Skeletal muscle tissue (tissue), 3 donors: ENCODE measurements at regions not wholly inside any gene's neighbourhood (a gene's known extent, or its start where the extent isn't known, plus 50 kb on each side); places are given as distances from the start of the nearest gene placed in this dataset.

Experiments
- H3K27ac ChIP-seq: one replicate; pipeline ENCODE4 v1.7.0; 2013; ENCODE audit warnings: mild to moderate bottlenecking, low read depth, low read length, inconsistent platforms
- H3K27me3 ChIP-seq, 3 donors: one replicate each; pipeline ENCODE4 v1.7.0; 2013; ENCODE audit warnings: low read length in 3 of 3; ENCODE audit not compliant: control insufficient read depth in 3 of 3, insufficient read depth in 3 of 3
- H3K36me3 ChIP-seq, 3 donors: one replicate each; pipeline ENCODE4 v1.7.0; 2013; ENCODE audit warnings: low read length in 3 of 3; ENCODE audit not compliant: control insufficient read depth in 3 of 3, insufficient read depth in 3 of 3
- H3K4me1 ChIP-seq, 3 donors: one replicate each; pipeline ENCODE4 v1.7.0; 2013; ENCODE audit warnings: low read length in 3 of 3, mild to moderate bottlenecking in 3 of 3; ENCODE audit not compliant: control insufficient read depth in 3 of 3, insufficient read depth in 3 of 3
- H3K4me3 ChIP-seq, 3 donors: one replicate each; pipeline ENCODE4 v1.7.0; 2013; ENCODE audit warnings: low read length in 3 of 3
- H3K9ac ChIP-seq, 3 donors: one replicate each; pipeline ENCODE4 v1.7.0; 2013; ENCODE audit warnings: low read length in 3 of 3, mild to moderate bottlenecking in 3 of 3, moderate library complexity in 2 of 3, low read depth in 1 of 3
- H3K9me3 ChIP-seq, 3 donors: one replicate each; pipeline ENCODE4 v1.7.0; 2013; ENCODE audit warnings: low read length in 3 of 3; ENCODE audit not compliant: control insufficient read depth in 3 of 3
- donor health status: Osteomylitis.

DNA sequence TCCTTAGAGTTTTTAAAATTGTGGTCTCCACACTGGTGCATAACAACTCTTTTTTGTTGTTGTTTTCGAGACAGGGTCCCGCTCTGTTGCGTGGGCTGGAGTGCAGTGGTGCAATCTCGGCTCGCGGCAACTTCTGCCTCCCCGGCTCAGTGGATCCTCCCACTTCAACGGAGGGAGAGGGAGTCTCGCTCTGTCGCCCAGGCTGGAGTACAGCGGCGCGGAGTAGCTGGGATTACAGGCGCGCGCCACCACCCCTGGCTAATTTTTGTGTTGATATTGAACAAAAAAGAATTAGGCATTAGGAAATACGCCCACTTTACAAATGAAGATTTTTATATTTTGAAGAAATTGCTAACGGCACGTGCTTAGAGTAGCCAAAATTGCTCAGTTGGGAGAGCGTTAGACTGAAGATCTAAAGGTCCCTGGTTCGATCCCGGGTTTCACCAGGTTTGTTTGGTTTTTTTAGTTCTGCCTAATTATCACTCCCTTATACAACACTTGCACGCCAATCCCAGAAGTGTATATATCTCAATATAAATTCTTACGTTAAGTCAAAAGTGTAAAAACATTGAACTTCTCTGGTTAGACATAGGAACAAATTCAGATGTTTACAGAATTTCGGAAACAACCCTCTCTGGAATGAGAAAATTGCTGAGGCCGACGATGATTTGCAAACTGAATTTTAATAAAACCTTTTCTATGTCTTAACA is 159.6 kb downstream of the TRIM27 start:
- Histone ChIP-seq H3K4me3 (no peak overlapping the region), H3K36me3 (no peaks in the 10 kb centered on the region), H3K27me3 (peaks cover 42 to 57% (median 48%) of the 10 kb centered on the region in 3 donors), H3K9me3 (peaks cover 0 to 2% (median 0%) of the 10 kb centered on the region in 3 donors), H3K9ac (no peak overlapping the region), H3K27ac (no peak overlapping the region), H3K4me1 (no peaks in the 10 kb centered on the region)

DNA sequence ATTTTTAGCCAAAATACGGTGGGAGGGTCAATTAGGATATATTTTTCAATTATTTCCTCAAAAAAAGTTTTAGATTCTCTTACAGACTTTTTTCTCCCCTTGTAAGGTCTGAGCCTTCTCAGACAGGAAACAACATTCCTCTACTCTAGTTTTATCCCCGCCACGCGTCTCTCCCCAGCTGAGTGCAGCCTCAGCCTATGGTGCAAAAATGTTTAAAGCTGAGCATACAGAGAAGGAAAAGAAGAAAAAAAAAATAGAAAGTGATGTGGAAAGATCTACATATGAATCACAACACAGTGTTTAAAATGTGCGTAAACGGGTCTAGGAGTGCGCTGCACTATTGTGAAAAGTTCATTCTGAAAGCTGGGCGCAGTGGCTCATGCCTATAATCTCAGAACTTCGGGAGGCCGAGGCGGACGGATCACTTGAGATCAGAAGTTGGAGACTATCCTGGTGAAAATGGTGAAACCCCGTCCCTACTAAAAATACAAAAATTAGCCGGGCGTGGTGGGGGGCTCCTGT is 159.0 kb downstream of the TRIM27 start:
- no peak overlapping the region for H3K4me3 ChIP-seq
- no peak overlapping the region for H3K9ac ChIP-seq
- H3K27ac ChIP-seq, result no peak overlapping the region
- H3K9me3 ChIP-seq, result peaks cover 0 to 2% (median 0%) of the 10 kb centered on the region in 3 donors
- H3K4me1 ChIP-seq, result no peaks in the 10 kb centered on the region
- peaks cover 49 to 64% (median 53%) of the 10 kb centered on the region in 3 donors for H3K27me3 ChIP-seq
- H3K36me3 ChIP-seq, result no peaks in the 10 kb centered on the region

- Histone ChIP-seq H3K27me3 (peaks cover 60 to 75% (median 64%) of the 10 kb centered on the region in 3 donors), H3K27ac (no peak overlapping the region), H3K4me1 (no peaks in the 10 kb centered on the region), H3K36me3 (no peaks in the 10 kb centered on the region), H3K9ac (no peak overlapping the region), H3K4me3 (no peak overlapping the region), H3K9me3 (peaks cover 0 to 2% (median 0%) of the 10 kb centered on the region in 3 donors)
Observed at GRCh38 chr6:28765978-28766351, 157.8 kb downstream of the TRIM27 start.

DNA sequence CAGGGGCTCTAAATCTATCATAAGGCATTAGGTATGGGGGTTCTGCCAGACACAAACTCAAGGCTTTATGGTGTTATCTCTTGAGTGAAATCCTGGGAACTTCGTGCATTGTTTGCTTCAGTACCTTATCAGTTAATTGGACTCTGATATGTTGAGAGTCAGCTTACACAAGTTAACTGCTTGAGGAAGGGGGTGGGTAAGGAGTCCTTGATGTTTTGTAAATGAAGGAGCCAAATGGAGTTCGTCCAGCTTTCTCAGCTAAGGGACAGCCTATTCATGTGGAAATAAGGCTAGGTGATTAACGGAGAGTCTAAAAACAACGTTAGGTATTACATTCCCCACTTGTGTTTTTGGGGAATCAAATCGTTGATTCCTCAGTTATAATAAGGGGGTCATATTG is 157.4 kb downstream of the TRIM27 start:
- no peak overlapping the region for H3K9ac ChIP-seq
- peaks cover 62 to 80% (median 69%) of the 10 kb centered on the region in 3 donors for H3K27me3 ChIP-seq
- no peak overlapping the region for H3K4me3 ChIP-seq
- peaks cover 0 to 2% (median 0%) of the 10 kb centered on the region in 3 donors for H3K9me3 ChIP-seq
- no peaks in the 10 kb centered on the region for H3K4me1 ChIP-seq
- H3K27ac ChIP-seq, result no peak overlapping the region
- no peaks in the 10 kb centered on the region for H3K36me3 ChIP-seq

DNA sequence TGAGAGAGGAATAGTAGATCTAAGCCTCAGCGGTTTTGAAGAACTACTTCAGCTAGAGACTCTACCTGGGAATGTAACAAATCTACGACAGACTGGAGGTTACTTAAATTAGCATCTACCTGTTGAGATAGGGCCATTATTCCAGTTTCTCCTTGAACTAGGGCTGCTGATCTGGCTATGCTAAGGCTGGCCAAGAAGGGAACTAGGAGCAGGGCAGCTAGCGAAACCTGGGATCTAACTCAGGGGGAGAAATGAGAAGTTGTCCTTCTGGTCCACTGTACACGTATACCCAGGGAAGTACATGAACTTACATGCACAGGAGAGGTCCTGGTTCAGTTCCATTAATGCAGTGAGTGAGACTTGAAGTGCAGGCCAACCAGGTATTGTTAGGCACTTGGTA is 156.7 kb downstream of the TRIM27 start:
- H3K27ac ChIP-seq, result no peak overlapping the region
- no peaks in the 10 kb centered on the region for H3K36me3 ChIP-seq
- no peaks in the 10 kb centered on the region for H3K4me1 ChIP-seq
- H3K9me3 ChIP-seq, result peaks cover 0 to 2% (median 0%) of the 10 kb centered on the region in 3 donors
- no peak overlapping the region for H3K9ac ChIP-seq
- H3K27me3 ChIP-seq, result peaks cover 69 to 87% (median 76%) of the 10 kb centered on the region in 3 donors
- H3K4me3 ChIP-seq, result no peak overlapping the region

DNA sequence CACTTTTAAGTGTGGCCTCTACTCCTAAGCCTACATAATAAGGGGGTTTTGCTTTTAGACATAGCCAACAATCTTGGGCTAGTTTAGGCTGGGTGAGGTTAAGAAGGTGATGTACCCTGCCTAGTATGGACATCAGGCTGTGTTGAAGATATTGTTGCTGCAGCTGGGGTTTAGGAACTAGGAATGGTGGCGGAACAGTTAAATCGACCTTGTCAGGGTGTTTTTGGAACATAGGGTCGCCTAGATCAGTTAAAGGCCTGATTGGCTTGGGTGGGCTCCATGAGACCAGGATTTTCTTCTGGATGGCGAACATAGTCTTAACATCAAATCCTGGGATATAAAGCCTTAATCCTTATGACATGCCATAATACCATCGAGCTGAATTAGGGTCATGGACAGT is 156.1 kb downstream of the TRIM27 start:
- H3K27ac ChIP-seq, result no peak overlapping the region
- H3K4me3 ChIP-seq, result no peak overlapping the region
- H3K36me3 ChIP-seq, result no peaks in the 10 kb centered on the region
- peaks cover 73 to 89% (median 81%) of the 10 kb centered on the region in 3 donors for H3K27me3 ChIP-seq
- H3K9ac ChIP-seq, result no peak overlapping the region
- no peaks in the 10 kb centered on the region for H3K4me1 ChIP-seq
- peaks cover 0 to 2% (median 0%) of the 10 kb centered on the region in 3 donors for H3K9me3 ChIP-seq

DNA sequence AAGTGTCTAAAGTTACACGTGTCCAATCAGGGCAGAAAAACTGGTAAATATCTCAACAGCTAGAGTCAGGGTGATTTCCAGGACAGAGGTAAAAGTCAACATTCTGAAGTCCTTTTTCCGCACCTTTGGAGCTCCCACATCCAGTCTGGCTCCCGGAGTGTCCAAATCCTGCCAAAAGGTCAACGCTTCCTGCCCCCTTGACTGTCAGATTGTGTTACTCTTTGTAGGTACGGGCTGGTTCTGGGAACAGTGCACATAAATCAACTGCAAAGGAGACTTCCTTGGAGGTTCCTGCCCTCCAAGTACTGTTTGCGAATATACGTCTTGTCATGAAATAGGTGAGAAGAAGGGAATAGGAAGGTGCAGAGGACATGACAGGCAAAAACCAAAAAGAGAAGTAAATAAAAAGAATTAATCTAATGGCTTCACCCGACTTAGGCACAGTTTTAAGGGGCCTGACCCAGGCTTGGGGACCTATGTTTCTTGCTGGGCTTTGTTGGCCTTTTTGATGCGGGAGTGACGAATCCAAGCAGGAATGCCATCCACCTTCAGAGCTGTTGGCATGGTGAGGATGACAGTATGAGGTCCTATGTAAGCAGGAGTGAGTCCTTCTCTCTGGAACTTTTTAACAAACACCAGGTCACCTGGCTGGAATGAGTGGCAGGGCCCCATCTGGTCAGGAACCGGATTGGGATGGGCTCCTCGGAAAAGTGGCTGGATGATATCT is 155.4 kb downstream of the TRIM27 start:
- Histone ChIP-seq H3K4me3 (no peak overlapping the region), H3K9ac (no peak overlapping the region), H3K4me1 (no peaks in the 10 kb centered on the region), H3K36me3 (no peaks in the 10 kb centered on the region), H3K9me3 (peaks cover 0 to 2% (median 0%) of the 10 kb centered on the region in 3 donors), H3K27ac (no peak overlapping the region), H3K27me3 (peaks cover 80 to 90% (median 84%) of the 10 kb centered on the region in 3 donors)

GRCh38 chr6:28769626-28770402 is 154.0 kb downstream of the TRIM27 start:
- H3K27me3 ChIP-seq, result peaks cover 86 to 96% (median 90%) of the 10 kb centered on the region in 3 donors
- no peak overlapping the region for H3K9ac ChIP-seq

DNA sequence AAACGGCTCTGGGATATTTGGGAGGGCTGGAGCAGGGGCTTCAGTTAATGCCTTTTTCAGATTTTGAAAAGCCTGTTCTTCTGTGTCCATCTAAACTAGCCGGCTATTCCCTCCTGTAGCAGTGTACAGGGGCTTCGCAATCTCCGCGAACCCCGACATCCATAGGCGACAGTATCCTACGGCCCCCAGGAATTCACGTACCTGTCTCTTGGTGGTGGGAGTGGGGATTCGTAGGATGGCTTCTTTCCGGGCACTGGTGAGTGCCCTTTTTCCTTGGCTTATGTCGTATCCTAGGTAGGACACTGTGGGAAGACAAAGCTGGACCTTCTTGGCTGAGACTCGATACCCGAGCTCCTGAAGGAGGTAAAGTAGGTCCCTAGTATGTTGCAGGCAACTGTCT is 153.1 kb downstream of the TRIM27 start:
- peaks cover 88 to 97% (median 91%) of the 10 kb centered on the region in 3 donors for H3K27me3 ChIP-seq
- peaks cover 0 to 6% (median 0%) of the 10 kb centered on the region in 3 donors for H3K9me3 ChIP-seq
- H3K36me3 ChIP-seq, result no peaks in the 10 kb centered on the region
- no peak overlapping the region for H3K9ac ChIP-seq
- no peaks in the 10 kb centered on the region for H3K4me1 ChIP-seq
- no peak overlapping the region for H3K4me3 ChIP-seq
- no peak overlapping the region for H3K27ac ChIP-seq

More at GRCh38 chr6:28769626-28770402, 154.0 kb downstream of the TRIM27 start:
- Histone ChIP-seq H3K27ac (no peak overlapping the region), H3K4me3 (no peak overlapping the region), H3K36me3 (no peaks in the 10 kb centered on the region), H3K4me1 (no peaks in the 10 kb centered on the region), H3K9me3 (peaks cover 0 to 4% (median 2%) of the 10 kb centered on the region in 3 donors)
